Ascending aorta (tissue), 2 donors: ENCODE measurements at regions not wholly inside any gene's neighbourhood (a gene's known extent, or its start where the extent isn't known, plus 50 kb on each side); places are given as distances from the start of the nearest gene placed in this dataset.

Experiments
- DNase-seq, 2 donors: peaks; one replicate each; pipeline ENCODE4 v3.0.0-alpha.2; 2019; ENCODE audit warnings: low spot score in 2 of 2
- H3K27ac ChIP-seq, 2 donors: fragments of 200-600 bp; sonication (generic); one replicate each; pipeline ENCODE4 v1.5.1; 2016 to 2017; ENCODE audit warnings: mild to moderate bottlenecking in 1 of 2
- H3K27me3 ChIP-seq: fragments of 200-600 bp; sonication (generic); one replicate; pipeline ENCODE4 v1.5.1; 2017
- H3K36me3 ChIP-seq, 2 donors: fragments of 200-600 bp; sonication (generic); one replicate each; pipeline ENCODE4 v1.5.1; 2016
- H3K4me1 ChIP-seq, 2 donors: fragments of 200-600 bp; sonication (generic); one replicate each; pipeline ENCODE4 v1.5.1; 2016 to 2017; ENCODE audit warnings: mild to moderate bottlenecking in 1 of 2
- H3K4me3 ChIP-seq, 2 donors: fragments of 200-600 bp; sonication (generic); one replicate each; pipeline ENCODE4 v1.5.1; 2016 to 2017; ENCODE audit warnings: mild to moderate bottlenecking in 1 of 2
- H3K9me3 ChIP-seq, 2 donors: fragments of 200-600 bp; sonication (generic); one replicate each; pipeline ENCODE4 v1.5.1; 2016
- CTCF ChIP-seq, 3 experiments: fragments of 200-600 bp in 2 of 3; fragments of 450-650 bp in 1 of 3; sonication (generic) in 2 of 3; IDR thresholded peaks; one replicate each; pipeline ENCODE4 v1.5.1; 2016 to 2019; ENCODE audit warnings: antibody characterized with exemption in 3 of 3, mild to moderate bottlenecking in 1 of 3, moderate library complexity in 1 of 3
- intact Hi-C: fragments of 100-400 bp; cut with DNase I; formaldehyde crosslinking; loops from one replicate; pipeline ENCODE4 v1.15.1; 2023

GRCh38 chr16:73510852-73511251, 462.9 kb upstream of the ZFHX3 start:
- Histone ChIP-seq H3K4me1 (no peaks in the 10 kb centered on the region), H3K4me3 (no peak overlapping the region), H3K9me3 (no peaks in the 10 kb centered on the region), H3K27ac (no peak overlapping the region), H3K36me3 (no peaks in the 10 kb centered on the region), H3K27me3 (no peaks in the 10 kb centered on the region)
- TF ChIP-seq CTCF (IDR thresholded peaks at IDR 0.05) = no peak
- intact Hi-C loops = no loop called here
- DNase-seq = no peak

GRCh38 chr16:73506568-73507056, 458.7 kb upstream of the ZFHX3 start:
- H3K4me3 ChIP-seq = no peak overlapping the region
- H3K27ac ChIP-seq = no peak overlapping the region
- no peaks in the 10 kb centered on the region for H3K4me1 ChIP-seq
- DNase-seq = no peak
- no peak for TF ChIP-seq CTCF (IDR thresholded peaks at IDR 0.05)
- H3K9me3 ChIP-seq = no peaks in the 10 kb centered on the region
- H3K27me3 ChIP-seq = no peaks in the 10 kb centered on the region
- intact Hi-C loops = no loop called here
- no peaks in the 10 kb centered on the region for H3K36me3 ChIP-seq

GRCh38 chr16:73505577-73505976, 457.6 kb upstream of the ZFHX3 start:
- no peak for DNase-seq
- Histone ChIP-seq H3K9me3 (no peaks in the 10 kb centered on the region), H3K27ac (no peak overlapping the region), H3K4me1 (no peaks in the 10 kb centered on the region), H3K36me3 (no peaks in the 10 kb centered on the region), H3K4me3 (no peak overlapping the region), H3K27me3 (no peaks in the 10 kb centered on the region)
- intact Hi-C loops = no loop called here
- no peak for TF ChIP-seq CTCF (IDR thresholded peaks at IDR 0.05)

GRCh38 chr16:73504591-73505575, 457.0 kb upstream of the ZFHX3 start:
- Histone ChIP-seq H3K9me3 (no peaks in the 10 kb centered on the region), H3K4me1 (no peaks in the 10 kb centered on the region), H3K27ac (no peak overlapping the region), H3K4me3 (no peak overlapping the region), H3K27me3 (no peaks in the 10 kb centered on the region), H3K36me3 (no peaks in the 10 kb centered on the region)
- intact Hi-C loops = no loop called here
- DNase-seq = no peak
- TF ChIP-seq CTCF (IDR thresholded peaks at IDR 0.05) = no peak

DNA sequence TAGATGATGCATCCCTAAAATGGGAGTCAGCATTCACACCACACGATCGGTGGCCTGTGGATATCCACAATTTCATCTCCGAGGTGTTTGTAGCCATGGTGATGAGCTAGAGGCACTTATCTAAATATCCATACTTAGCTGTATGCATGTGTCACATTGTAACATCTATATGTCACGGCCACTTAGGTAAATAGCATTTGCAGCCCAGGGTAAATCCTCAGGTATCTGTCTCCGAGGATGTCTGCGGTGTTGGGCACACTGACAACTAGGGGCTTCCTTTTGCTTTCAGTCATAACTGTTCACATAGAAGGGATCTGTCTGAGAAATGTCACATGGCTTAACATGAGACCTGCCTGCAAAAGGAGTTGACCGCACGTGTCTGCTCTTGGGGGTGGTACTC, 455.2 kb upstream of the ZFHX3 start:
- Histone ChIP-seq H3K27ac (no peak overlapping the region), H3K4me1 (no peaks in the 10 kb centered on the region), H3K36me3 (no peaks in the 10 kb centered on the region), H3K27me3 (no peaks in the 10 kb centered on the region), H3K9me3 (no peaks in the 10 kb centered on the region), H3K4me3 (no peak overlapping the region)
- no peak for TF ChIP-seq CTCF (IDR thresholded peaks at IDR 0.05)
- no peak for DNase-seq
- intact Hi-C loops = no loop called here
